Amniotic epithelial cell (primary cell): ENCODE measurements at regions not wholly inside any gene's neighbourhood (a gene's known extent, or its start where the extent isn't known, plus 50 kb on each side); places are given as distances from the start of the nearest gene placed in this dataset.
A peak's percentile ranks its signal among the peaks of the same experiment; 100 is the strongest.

Source experiments
- DNase-seq: peaks from one replicate; pipeline ENCODE4 v3.0.0-alpha.2; 2010; ENCODE audit warnings: low read depth

DNA sequence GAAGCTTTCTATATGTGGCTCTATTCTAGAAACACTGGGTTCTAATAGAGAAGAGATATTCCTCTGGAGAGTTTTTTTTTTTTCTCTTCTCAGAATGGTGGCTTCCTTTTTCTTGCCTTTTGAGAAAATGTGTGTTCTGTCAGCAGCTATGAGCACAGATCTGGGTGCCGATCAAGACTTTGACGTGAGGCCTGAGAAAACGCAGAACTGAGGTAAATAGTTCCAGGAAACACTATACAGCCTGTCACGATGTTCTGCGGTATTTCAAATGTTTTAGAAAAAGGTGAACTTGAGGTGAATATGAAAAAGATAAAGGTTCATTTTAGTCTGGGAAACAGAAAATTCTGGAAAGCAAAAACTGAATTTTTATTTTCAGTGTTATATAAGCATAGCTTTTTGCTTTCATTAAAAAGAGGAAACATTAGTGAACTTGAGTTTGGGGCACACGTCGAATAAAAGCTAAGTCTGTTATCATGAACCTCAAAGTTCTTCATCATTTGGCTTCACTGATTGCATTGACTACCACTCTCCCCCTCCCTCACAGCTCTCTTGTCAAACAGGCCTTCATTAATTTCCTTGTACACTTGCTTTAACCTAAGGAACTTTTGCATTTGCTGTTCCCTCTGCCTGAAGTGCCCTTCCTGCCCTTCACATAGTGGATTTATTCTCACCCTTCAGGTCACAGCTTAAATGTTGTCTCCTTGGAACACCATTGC lies 265.1 kb downstream of the NFKBIZ start:
- peak; percentile 50 for DNase-seq

DNA sequence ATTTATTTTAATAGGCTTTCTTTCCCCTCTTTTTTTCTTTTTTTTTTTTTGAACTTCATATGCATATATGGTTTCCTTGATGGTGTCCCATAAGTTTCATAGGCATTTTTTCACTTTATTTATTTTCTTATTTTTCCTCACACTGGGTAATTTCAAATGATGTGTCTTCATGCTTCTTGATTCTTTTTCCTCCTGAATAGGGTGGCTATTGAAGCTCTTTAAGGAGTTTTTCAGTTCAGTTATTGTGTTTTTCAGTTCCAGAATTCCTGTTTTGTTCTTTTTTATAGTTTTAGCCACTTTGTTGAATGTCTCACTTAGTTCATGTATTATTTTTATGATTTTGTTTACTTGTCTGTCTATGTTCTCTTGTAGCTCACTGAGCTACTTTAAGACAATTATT lies 273.2 kb downstream of the NFKBIZ start:
- DNase-seq = no peak

DNA sequence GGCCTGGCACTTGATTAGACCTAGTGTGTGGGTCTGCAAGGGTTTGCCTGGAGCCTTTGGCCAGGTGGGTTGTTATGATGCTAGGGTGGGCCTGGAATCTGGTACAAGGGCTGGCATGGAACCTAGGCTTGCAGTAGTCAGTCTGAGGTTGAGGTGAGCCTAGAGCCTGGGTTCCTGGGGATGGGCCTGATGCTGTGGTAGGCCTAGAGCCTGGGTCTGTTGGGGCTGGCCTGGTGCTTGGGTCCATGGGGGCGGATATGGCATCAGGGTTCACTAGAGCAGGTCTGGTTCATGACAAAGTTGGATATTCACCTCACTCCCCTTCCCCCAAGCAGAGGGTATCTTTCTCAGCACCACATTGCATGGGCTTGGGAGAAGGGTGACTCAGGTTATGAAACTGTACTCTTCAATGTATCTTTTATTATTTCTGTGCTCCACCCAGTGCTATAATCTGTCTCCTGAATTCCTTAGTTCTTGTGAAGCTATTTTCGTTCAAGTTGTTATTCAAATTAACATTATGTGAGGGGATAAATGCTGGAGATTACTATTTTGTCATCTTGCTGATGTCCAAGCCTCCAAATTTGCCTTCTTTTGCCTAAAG lies 274.4 kb downstream of the NFKBIZ start:
- no peak for DNase-seq

DNA sequence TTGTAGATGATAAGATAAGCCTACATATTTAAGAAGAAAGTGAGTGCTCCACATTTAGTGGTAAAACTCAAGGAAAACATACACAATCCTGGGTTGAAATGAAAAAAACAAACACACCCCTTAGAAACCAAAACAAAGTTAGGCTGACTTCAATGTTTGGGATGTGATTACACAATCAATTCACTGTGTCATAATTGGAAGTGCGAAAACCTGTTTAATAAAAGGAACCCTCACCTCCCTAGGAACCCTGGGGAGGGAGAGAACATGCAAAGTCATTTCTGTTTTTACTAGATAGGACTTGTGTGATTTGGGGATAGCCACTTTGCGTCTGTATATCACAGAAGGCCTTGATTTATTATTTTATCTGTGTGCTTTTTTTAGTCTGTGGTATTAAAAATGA lies 275.0 kb downstream of the NFKBIZ start:
- peak; percentile 75 for DNase-seq

DNA sequence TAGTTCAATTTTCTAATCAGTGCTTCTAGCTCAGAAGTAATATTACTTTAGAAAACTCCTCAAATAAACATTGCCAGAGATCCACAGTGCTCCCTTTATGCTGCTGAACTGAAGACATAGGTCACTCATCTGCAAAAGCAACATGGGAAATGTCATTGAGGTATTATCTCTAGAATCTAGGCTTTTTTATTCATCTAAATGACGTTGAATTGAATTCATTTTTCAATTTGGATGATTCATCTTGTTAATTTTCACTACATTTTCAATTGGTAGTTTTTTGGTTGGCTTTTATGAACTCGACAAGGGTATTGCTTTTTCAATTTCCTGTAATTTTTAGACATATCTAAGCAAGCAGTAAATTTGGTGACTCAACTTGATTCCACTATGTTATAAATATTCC lies 275.4 kb downstream of the NFKBIZ start:
- DNase-seq = no peak

DNA sequence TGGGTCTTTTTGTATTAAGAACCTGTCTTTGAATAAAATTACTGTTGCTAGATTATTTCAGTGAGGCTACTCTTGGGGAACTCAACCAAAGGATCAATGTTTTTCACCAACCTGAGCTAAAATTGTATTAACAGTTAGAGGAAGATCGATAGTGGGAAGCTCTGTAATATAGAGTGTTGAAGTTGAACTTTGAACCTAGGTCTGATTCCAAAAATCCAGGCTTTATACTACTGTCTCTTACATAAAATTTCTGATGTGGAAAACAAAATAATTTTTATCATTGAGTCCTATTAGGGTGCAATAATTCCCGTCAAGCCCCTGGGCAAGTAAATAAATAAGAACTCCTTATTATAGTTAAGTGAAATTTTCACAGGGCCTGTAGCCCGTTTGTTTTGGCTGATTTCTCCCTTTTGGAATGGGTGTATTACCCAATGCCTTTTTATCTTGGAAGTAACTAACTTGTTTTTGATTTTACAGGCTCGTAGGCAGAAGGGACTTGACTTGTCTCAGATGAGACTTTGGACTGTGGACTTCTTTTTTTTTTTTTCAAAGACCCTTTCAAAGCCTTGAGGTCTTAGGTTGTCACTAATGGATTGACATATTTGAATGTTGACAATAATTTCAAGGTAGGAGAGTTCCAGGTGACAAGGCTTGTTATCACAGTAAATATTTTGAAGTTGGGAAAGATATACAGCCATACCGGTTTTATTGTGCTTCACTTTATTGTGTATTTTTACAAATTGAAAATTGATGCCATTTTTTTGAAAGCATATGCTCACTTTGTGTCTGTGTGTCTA lies 276.1 kb downstream of the NFKBIZ start:
- DNase-seq = no peak

DNA sequence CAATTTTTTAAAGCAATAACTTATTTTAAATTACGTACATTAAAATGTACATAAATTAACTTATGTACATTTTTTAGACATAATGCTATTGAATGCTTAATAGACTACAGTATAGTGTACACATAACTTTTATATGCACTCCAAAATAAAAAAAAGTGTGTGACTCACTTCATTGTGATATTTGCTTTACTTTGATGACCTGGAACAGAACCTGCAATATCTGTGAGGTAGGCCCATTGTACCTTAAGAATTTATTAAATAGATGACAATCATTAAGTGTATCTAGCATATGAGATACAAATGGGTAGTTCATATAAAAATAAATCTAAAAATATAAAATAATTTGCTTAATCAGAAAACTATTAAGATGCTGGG lies 276.7 kb downstream of the NFKBIZ start:
- no peak for DNase-seq

DNA sequence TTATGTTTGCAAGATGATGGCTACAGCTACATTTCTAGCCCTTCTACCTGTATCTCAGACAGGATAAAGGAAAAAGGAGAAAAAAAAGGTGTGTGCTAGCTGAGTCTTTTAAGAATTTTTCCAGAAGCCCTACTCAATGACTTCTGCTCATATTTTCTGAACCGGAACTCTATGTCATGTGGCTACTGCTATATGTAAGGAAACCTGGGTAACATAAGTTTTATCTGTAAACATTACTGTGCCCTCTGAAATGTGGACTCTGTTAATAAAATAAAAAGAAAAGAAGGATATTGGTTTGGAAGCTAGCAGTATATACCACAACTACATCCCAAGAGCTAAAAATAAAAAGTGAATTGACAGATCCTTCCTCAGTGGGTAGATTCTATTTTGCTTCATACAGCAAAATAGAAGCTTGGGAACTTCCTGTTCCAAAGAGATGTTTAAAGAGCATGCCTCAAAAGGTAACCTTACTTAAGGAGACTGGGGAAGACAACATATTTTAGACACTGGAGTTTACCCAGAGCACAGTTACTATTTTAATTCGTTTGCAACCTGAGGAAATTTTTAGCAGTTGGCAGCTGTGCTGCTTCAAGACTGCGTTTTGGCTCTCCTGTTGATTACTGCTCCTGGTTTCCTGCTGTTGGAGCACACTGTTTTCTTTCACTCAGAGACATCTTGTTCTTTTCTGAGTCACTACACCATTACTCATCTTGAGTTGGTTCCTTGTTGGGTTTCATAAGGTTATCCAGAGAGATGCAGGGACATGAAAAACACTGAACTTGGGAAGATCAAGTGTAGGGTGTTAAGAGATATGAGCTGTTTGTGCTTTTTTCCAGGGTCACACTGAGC lies 280.7 kb downstream of the NFKBIZ start:
- DNase-seq = peak; percentile 94

DNA sequence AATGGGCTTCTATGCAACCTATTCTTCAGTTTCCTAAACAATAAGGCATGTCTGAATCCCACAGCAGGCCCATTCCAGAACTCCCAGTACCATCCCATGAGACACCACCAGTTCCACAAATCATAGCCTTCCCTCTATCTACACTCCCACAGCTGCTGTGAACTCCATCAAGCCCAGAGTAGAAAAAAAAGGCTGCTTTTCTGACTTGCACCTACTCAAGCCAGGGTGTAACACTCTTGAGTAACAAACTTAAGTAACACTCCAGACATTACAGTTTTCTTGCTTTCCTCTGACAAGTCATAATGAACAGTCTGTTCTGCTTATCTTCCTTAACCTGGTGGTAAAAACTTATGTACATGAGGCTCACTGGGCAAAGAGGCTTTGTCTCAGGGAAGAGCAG lies 283.1 kb downstream of the NFKBIZ start:
- DNase-seq = peak; percentile 98

DNA sequence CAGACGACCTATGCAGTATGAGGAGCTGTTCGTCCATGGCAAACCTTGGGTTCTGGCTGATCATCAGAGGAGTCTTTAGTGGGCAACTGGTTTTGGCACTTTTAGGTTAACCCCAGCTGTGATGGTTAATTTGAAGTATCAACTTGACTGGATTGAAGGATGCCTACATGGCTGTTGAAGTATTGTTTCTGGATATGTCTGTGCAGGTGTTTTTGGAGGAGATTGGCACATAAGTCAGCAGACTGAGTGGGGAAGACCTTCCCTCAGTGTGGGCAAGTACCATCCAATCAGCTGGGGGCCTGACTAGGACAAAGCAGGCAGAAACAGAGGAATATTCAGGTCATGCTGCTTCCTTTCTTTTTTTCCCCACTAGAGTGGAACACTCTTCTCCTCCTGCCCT lies 284.1 kb downstream of the NFKBIZ start:
- no peak for DNase-seq

DNA sequence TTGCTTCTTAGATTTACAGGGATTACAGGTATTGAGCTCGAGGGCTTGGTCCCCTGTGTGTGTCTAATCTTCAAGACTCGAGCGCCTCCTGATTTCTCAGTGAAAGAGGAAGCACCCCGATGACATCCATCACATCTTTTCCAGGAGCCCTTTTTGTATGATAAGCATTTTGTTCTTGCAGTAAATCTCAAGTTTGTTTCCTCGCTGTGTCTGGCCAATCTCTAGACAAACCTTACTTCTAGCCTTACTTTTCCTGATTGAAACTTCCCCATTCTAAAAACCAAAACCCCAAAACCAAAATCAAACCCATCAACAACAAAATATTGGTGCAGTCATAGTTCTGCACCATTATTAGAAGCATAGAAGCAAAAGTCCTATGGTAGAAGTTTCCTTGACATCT lies 286.0 kb downstream of the NFKBIZ start:
- no peak for DNase-seq

DNA sequence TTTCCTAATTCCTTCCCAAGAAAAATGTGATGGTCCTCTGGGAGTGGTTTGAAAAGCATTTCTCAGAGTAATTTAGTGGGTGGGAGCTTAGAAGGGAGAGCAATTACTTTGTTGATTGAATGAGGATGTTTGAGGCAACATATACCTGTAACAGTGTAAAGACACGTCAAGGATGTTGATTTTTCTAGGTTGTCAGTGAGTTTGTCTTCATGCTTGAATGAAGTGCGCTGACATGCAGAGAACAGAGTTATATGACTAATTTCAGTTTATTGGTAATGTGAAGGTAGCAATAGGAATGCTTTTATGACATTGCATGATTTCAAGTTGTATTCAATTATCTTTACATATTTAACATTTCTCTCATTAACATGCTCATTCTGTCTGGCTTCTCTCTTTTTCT lies 286.9 kb downstream of the NFKBIZ start:
- no peak for DNase-seq

DNA sequence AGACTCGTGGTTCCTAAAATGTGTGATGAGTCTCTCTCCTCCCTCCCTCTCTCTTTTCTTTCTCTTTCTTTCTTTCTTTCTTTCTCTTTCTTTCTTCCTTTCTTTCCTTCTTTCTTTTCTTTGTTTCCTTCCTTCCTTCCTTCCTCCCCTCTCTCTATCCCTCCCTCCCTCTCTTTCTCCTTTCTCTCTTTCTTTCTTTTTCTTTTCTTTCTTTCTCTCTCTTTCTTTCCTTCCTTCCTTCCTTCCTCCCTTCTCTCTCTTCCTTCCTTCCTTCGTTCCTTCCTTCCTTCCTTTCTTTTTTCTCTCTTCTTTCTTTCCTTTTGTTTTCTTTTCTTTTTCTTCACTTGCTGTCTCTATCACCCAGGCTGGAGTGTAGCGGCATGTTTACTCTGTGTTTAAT lies 290.8 kb downstream of the NFKBIZ start:
- no peak for DNase-seq

DNA sequence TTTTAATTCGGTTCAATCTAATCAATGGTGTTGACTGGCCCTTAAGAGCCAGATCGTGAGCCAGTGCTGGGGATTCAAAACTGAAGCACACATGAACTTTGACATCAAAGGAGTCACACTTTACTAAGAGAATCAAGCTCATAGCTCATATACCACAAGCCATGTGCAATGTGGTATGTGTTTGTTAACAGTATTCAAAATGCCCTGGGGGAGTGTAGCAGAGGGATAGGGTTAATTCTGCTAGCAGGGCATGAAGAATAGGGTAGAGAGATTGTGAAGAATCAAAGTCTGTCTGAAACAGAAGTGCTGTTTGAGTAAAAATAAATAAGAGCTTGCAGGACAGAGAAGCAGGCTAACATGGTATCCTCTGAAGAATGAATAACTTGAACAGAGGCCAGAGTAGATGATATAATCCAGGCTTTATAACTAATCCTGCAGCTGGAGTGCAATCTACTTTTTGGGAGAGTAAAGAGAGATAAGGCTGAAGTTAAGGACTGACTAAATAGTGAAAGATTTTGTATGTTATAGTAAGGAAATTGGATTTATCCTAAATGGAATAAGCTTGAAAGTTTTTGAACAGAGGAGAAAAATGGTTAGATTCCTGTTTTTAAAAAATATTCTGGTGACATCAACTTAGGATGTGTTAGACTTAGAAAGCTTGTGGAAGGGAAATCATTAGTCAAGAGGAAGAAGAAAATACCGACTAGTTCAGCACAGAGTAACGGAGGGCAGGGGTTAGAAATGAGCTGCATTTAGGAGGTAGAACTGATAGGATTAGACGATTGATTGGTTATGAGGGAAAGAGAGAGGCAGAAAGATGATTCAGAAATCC lies 292.0 kb downstream of the NFKBIZ start:
- peak; percentile 90 for DNase-seq

DNA sequence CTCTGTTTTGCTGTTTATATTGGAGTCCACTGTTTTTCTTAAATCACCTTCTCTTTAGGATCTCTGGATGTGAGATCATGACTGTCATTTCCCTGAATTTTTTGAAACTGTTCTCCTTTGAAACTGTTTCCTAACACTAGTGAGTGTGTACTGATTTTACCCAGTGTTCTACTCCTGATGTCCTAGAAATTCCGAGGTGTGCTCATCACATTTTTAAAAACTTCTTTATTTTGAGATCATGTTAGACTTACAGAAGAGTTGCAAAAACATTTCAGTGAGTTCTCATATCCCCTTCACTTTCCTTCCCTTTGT lies 292.6 kb downstream of the NFKBIZ start:
- peak; percentile 59 for DNase-seq

DNA sequence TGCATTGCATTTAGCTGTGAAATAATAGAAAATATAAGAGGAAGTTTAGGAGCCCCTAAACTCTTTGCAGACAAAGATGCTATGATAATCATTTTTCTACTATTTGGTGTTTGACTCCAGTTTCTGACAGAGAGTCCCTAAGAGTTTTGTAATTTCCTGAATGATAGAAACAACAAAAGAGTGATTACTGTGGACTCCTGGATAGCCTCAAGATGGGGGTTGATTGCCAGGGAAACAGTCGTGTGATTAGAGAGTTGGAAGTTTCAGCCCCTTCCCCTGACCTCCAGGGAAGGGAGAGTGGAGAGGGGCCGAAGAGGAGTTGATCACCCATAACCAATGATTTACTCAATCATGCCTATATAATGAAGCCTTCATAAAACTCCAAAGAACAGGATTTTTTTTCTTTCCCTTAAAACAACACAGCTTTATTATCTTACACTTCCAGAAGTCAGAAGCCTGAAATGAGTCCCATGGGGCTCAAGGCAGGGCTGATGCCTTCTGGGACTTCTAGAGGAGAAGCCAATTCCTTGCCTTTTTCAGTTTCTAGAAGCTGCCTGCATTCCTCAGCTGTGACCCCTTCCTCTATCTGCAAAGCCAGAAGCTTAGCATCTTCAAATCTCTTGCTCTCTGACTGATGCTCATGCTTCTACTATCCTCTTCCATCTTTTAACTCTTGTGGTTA lies 292.3 kb upstream of the ZPLD1 start:
- peak; percentile 27 for DNase-seq

DNA sequence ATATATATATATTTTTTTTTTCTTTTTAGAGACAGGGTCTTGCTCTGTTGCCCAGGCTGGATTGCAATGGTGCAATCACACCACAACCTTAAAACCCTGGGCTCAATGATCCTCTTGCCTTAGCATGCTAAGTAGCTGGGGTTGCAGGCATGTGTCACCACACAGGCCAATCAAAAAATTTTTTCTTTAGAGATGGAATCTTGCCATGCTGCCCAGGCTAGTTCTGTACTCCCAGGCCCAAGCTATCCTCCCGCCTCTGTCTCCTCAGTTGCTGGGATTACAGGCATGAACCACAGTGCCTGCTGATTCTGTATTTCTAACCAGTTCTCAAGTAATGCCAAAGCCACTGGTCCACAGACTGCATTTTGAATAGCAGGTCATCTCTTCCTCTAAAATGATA lies 291.3 kb upstream of the ZPLD1 start:
- peak; percentile 26 for DNase-seq

DNA sequence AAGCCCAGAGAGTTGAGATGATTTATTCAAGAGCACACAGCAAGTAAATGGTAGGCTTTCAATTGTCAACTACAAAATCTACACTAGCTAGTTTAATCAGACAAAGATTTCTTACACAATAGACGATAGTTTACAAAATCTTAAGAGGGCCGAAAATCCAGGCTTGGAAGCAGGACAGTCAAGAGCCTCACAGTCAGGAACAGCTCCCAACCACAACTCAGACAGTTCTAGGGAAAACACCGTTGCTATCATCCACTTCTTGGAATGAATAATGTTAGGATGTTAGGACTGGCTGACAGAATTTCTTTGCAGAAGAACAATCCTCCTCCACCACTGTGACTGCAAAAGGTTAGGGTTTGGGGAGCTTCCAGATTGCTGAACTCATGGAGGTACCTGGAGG lies 290.8 kb upstream of the ZPLD1 start:
- DNase-seq = peak; percentile 87

DNA sequence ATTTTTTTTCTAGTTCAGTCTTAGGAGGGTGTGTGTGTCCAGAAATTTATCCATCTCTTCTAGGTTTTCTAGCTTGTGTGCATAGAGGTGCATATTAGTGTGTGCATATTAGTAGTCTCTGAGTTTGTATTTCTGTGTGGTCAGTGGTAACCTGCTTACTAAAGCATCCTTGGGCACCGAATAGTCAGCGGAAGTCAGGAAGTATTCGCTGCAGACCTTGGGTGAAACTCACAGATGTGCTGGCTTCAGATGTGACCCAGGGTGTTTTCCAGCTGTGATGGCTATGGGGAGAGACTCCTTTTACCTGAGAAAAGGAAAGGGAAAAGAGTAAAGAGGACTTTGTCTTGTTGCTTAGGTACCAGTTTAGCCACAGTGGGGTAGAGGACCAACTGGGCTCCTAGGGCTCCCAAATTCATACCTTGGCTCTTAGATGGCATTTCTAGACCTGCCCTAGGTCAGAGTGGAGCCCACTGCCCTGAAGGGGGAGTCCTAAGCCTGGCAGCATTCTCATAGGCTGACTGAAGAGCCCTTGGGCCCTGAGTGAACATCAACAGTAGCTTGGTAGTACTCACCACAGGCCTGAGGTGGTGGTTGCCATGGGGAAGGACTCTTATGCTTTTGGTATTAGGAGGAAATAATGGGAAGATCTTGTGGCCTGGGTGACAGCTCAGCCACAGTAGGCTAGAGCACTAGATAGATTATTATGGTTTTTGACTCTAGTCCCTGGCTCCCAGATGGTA lies 286.0 kb upstream of the ZPLD1 start:
- DNase-seq = no peak

DNA sequence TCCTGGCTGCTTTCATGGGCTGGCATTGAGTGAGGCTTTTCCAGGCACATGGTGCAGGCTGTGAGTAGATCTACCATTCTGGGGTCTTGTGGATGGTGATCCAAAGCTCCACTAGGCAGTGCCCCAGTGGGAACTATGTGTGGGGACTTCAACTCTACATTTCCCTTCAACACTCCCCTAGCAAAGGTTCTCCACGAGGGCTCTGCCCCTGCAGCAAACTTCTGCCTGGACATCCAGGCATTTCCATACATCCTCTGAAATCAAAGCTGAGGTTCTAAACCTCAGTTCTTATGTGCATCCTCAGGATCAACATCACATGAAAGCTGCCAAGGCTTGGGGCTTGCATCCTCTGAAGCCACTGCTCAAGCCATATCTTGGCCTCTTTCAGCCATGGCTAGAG lies 282.9 kb upstream of the ZPLD1 start:
- DNase-seq = no peak
